ENCODE measurements at regions not wholly inside any gene's neighbourhood (a gene's known extent, or its start where the extent isn't known, plus 50 kb on each side); places are given as distances from the start of the nearest gene placed in this dataset.
"Not testable (repeated sequence)": the region's sequence is repeated elsewhere in the genome, so short reads cannot be mapped to it uniquely, and the experiment has no call there.

- no peaks in the 10 kb centered on the region for H3K9me3 ChIP-seq (ENCODE audit: low read length)
- no peak overlapping the region for H3K4me3 ChIP-seq (ENCODE audit: low read length)
- no peaks in the 10 kb centered on the region for H3K27me3 ChIP-seq (ENCODE audit: insufficient read depth, low read depth, low read length)
- no peak overlapping the region for H3K27ac ChIP-seq (ENCODE audit: low read length)
- H3K4me2 ChIP-seq (ENCODE audit: low read length) = no peak overlapping the region
- TF ChIP-seq TAF1 (IDR thresholded peaks at IDR 0.05; ENCODE audit: low read depth) = no peak
- no peak for TF ChIP-seq POLR2AphosphoS5 (IDR thresholded peaks at IDR 0.05)
- TF ChIP-seq MXI1 (conservative IDR thresholded peaks at IDR 0.05; ENCODE audit: poor library complexity, severe bottlenecking) = no peak
- TF ChIP-seq EP300 (conservative IDR thresholded peaks at IDR 0.05; ENCODE audit: poor library complexity, severe bottlenecking) = no peak
- no peak for TF ChIP-seq EZH2 (IDR thresholded peaks at IDR 0.05; ENCODE audit: borderline replicate concordance, insufficient read depth, low read length, poor library complexity, severe bottlenecking)
- no peak for TF ChIP-seq CTCF (IDR thresholded peaks at IDR 0.05; ENCODE audit: poor library complexity, severe bottlenecking)
- TF ChIP-seq RAD21 (conservative IDR thresholded peaks at IDR 0.05) = no peak
- no peak for TF ChIP-seq REST (IDR thresholded peaks at IDR 0.05; ENCODE audit: borderline replicate concordance)
- TF ChIP-seq SMC3 (conservative IDR thresholded peaks at IDR 0.05; ENCODE audit: poor library complexity) = no peak
- no peaks in the 10 kb centered on the region for H3K79me2 ChIP-seq (replicated peaks; ENCODE audit: insufficient read depth, low read length)
- H3K36me3 ChIP-seq (ENCODE audit: insufficient read depth, low read length) = no peaks in the 10 kb centered on the region
- no peak overlapping the region for H2AFZ ChIP-seq (ENCODE audit: low read depth, low read length)
- H4K20me1 ChIP-seq (ENCODE audit: insufficient read depth) = no peaks in the 10 kb centered on the region
- H3K9me2 ChIP-seq (ENCODE audit: insufficient read depth, low read length) = no peaks in the 10 kb centered on the region
- no peaks in the 10 kb centered on the region for H3F3A ChIP-seq (ENCODE audit: insufficient read depth, low read length, poor library complexity, severe bottlenecking)
- no peak overlapping the region for H3K9ac ChIP-seq (ENCODE audit: low read length)
These were observed 227.7 kb downstream of the RPIA start for GRCh38 chr2:88919087-88919738.

DNA sequence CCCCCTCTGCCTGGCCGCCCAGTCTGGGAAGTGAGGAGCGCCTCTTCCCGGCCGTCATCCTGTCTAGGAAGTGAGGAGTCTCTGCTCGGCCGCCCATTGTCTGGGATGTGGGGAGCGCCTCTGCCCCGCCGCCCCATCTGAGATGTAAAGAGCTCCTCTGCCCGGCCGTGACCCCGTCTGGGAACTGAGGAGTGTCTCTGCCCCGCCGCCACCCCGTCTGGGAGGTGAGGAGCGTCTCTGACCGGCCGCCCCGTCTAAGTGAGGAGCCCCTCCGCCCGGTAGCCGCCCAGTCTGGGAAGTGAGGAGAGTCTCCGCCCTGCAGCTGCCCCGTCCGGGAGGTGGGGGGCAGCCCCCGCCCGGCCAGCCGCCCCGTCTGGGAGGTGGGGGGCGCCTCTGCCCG is 228.9 kb downstream of the RPIA start:
- not testable (repeated sequence) for H4K20me1 ChIP-seq (ENCODE audit: insufficient read depth); H3K27me3 ChIP-seq (ENCODE audit: insufficient read depth, low read depth, low read length); H3F3A ChIP-seq (ENCODE audit: insufficient read depth, low read length, poor library complexity, severe bottlenecking); H2AFZ ChIP-seq (ENCODE audit: low read depth, low read length); H3K4me2 ChIP-seq (ENCODE audit: low read length); H3K36me3 ChIP-seq (ENCODE audit: insufficient read depth, low read length); H3K79me2 ChIP-seq (replicated peaks; ENCODE audit: insufficient read depth, low read length); H3K9ac ChIP-seq (ENCODE audit: low read length); H3K9me3 ChIP-seq (ENCODE audit: low read length); H3K9me2 ChIP-seq (ENCODE audit: insufficient read depth, low read length); H3K4me3 ChIP-seq (ENCODE audit: low read length); H3K27ac ChIP-seq (ENCODE audit: low read length)

DNA sequence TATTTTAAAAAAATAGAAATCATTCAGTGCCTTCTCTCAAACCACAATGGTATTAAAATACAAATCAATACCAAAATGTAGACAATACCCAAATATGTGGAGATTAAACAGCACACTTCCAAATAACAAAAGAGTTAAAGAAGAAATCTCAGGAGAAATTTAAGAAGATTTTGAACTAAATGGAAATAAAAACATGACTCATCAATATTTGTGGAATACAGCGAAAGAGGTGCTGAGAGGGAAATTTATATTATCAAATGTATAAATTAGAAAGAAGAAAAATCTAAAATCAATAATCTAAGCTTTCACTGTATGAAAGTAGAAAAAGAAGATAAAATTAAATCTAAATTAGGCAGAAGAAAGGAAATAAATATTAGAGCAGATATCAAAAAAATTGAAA is 233.1 kb downstream of the RPIA start:
- no peaks in the 10 kb centered on the region for H3K9me3 ChIP-seq (ENCODE audit: low read length)
- H2AFZ ChIP-seq (ENCODE audit: low read depth, low read length) = no peak overlapping the region
- no peaks in the 10 kb centered on the region for H3F3A ChIP-seq (ENCODE audit: insufficient read depth, low read length, poor library complexity, severe bottlenecking)
- H3K9me2 ChIP-seq (ENCODE audit: insufficient read depth, low read length) = no peaks in the 10 kb centered on the region
- no peak overlapping the region for H3K4me3 ChIP-seq (ENCODE audit: low read length)
- no peaks in the 10 kb centered on the region for H4K20me1 ChIP-seq (ENCODE audit: insufficient read depth)
- H3K27ac ChIP-seq (ENCODE audit: low read length) = no peak overlapping the region
- no peaks in the 10 kb centered on the region for H3K79me2 ChIP-seq (replicated peaks; ENCODE audit: insufficient read depth, low read length)
- no peak overlapping the region for H3K4me2 ChIP-seq (ENCODE audit: low read length)
- H3K27me3 ChIP-seq (ENCODE audit: insufficient read depth, low read depth, low read length) = no peaks in the 10 kb centered on the region
- H3K36me3 ChIP-seq (ENCODE audit: insufficient read depth, low read length) = no peaks in the 10 kb centered on the region
- TF ChIP-seq EP300 (conservative IDR thresholded peaks at IDR 0.05; ENCODE audit: poor library complexity, severe bottlenecking) (no peak), REST (IDR thresholded peaks at IDR 0.05; ENCODE audit: borderline replicate concordance) (no peak), SMC3 (conservative IDR thresholded peaks at IDR 0.05; ENCODE audit: poor library complexity) (no peak), RAD21 (conservative IDR thresholded peaks at IDR 0.05) (no peak), TAF1 (IDR thresholded peaks at IDR 0.05; ENCODE audit: low read depth) (no peak), POLR2AphosphoS5 (IDR thresholded peaks at IDR 0.05) (no peak), CTCF (IDR thresholded peaks at IDR 0.05; ENCODE audit: poor library complexity, severe bottlenecking) (no peak), EZH2 (IDR thresholded peaks at IDR 0.05; ENCODE audit: borderline replicate concordance, insufficient read depth, low read length, poor library complexity, severe bottlenecking) (no peak), MXI1 (conservative IDR thresholded peaks at IDR 0.05; ENCODE audit: poor library complexity, severe bottlenecking) (no peak)
- H3K9ac ChIP-seq (ENCODE audit: low read length) = no peak overlapping the region
